Activated CD8-positive, alpha-beta memory T cell treated with anti-CD3 and anti-CD28 coated beads for 1 hour (primary cell): ENCODE measurements at regions not wholly inside any gene's neighbourhood (a gene's known extent, or its start where the extent isn't known, plus 50 kb on each side); places are given as distances from the start of the nearest gene placed in this dataset.
"Not testable (repeated sequence)": the region's sequence is repeated elsewhere in the genome, so short reads cannot be mapped to it uniquely, and the experiment has no call there.

Experiments
- DNase-seq, 2 donors: peaks; one replicate each; pipeline ENCODE4 v3.0.0-alpha.2; 2020; ENCODE audit warnings: low read depth in 1 of 2; ENCODE audit errors: extremely low read depth in 1 of 2

DNA sequence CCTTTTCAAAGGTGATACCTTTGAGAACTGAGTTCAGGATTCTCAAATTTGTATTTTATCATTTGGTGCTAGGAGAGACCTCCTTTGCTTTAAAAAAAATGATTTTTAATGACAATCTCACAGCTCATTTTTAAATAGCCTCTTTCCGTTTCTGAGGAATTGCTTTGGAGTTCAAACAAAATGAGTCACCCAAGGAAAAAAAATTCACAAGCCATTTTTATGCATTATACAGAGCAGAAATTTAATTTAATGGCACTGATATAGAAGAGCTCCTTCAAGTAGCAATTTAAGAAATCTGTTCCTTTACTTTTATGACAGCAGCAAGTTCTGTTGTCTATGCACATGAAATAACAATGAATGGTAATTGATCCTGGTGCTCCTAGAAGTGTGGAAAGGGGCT lies 337.9 kb upstream of the KCNMB2 start:
- DNase-seq = no peak

DNA sequence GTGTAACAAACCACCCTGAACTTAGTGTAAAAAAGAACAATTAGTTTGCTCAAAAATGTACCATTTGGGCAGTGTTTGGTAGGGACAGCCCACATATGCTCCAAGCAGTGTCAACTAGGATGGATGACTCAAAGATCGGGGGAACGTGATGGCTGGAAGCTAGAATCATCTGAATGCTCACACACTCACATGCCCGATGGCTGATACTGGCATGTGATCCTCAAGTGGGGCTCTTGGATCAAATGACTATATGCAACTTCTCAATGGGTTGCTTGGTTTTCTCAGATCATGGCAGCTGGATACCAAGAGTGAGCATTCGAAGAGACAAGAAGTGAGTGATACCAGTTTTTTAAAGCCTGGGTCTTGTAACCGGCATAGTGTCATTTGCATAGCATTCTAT lies 335.9 kb upstream of the KCNMB2 start:
- DNase-seq = no peak

DNA sequence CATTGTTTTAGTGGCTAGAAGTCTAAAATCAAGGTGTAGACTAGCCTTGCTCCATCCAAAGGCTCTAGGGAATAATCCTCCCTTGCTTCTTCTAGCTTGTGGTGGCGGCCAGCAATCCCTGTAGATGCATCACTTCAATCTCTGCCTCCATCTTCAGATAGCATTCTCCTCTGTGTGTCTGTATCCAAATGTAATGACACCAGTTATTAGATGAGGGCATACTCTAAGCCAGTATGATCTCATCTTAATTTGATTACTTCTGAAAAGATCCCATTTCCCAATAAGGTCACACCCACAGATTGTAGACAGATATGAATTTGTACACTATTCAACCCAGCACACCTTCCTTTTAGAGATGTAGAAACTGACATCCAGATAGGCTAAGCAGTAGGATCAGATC lies 334.5 kb upstream of the KCNMB2 start:
- DNase-seq = no peak

DNA sequence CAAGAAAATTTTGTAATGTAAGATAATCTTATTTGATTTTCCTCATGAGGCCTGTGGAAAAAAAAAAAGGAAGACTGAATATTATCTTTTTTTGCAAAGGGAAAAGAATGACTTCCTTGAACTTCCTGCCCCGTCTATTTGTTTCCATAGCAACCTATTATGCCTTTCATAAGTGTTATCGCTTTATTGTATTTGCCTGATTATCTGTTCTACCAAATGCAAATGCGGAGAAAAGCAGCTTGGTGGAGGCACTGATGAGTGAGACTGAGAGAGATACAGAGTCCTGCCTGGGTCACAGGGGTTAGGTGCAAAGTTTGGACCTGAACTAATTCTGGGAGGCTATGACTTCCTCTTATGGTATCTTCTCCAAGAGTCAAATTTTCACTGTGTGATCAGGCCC lies 334.0 kb upstream of the KCNMB2 start:
- DNase-seq = no peak

DNA sequence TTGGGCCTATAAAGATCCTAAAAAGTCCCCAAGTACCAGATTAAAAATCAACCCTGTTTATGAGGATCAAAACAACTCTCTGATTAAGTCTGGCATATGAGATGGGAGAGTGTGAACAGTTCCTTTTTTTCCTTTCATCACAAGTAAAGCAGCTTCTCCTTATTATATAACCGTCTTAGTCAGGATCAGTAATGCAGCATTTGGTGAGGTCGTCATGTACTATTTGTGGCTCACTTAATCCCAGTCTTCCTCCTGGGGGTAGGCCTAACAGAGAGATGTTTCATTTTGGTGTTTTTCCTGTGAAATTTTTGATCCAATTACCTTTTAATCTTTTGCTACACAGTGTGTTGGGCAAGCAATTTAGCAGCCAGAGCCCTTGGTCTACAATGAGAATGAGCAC lies 333.1 kb upstream of the KCNMB2 start:
- DNase-seq = no peak

DNA sequence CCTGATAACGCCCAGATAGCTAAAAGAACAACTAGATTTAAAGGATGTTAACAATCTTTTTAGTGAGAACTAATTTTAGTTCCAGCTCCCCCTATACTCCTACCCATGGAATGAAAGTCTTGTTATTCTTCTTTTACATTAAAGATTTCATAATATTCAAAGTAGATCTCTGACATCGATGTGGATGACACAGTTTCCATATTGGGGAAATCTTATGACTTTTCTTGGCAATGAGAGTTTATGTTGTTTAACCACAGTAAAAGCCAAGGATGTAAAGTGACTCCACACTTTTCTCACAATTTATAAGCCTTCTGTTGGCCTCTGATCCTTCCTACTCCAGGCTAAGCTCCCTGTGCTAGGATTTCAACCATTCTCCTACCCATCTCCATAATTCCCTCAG lies 332.6 kb upstream of the KCNMB2 start:
- no peak for DNase-seq

DNA sequence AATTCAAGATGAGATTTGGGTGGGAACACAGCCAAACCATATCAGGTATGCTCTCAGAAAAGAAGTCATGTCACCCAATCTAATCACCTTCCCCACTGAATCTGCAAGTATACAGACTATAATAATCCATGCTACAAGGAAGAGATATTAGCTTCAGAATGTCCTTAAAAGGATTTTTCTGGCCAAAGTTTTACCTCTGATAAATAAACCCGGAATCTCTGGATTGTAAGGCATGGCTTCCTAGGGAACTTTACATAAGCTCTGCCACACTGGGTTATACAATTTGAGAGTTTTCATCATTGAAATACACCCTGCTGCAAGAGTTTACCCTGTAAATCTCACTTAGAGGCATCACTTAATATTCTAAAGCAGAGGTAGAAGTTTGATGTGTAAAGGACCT lies 330.5 kb upstream of the KCNMB2 start:
- DNase-seq = no peak

DNA sequence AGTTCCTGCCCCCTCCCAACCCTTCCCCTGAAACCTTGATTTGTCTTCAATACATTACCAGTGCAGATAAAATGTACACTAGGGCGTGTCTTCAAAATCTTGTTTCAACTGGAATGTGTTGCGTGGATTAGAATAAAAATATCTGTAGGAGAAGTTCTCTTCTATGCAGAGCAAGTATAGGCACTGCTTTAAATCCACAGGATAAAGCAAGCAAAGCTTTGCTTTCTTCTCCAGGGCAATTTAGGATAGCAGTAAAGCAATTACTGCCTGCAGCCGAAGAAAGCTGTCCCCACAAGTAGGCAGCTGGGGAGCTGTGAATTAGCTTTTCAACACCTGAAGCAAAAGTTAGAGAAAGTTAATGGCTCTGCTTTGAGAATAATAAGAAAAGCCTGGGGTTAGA lies 329.7 kb upstream of the KCNMB2 start:
- no peak for DNase-seq

DNA sequence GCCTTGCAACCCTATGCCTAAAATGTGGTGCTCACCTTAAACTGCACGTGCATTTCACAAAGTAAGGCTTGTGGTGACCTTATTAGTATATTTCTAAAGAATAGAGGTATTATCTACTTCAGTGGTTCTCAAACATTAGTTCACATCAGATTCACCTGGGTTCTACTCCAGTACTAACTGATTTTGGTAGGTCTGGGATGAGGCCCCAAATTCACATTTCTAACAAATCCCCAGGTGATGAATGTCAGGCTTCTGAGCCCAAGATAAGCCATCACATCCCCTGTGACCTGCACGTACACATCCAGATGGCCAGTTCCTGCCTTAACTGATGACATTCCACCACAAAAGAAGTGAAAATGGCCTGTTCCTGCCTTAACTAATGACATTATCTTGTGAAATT lies 329.1 kb upstream of the KCNMB2 start:
- DNase-seq = not testable (repeated sequence)

DNA sequence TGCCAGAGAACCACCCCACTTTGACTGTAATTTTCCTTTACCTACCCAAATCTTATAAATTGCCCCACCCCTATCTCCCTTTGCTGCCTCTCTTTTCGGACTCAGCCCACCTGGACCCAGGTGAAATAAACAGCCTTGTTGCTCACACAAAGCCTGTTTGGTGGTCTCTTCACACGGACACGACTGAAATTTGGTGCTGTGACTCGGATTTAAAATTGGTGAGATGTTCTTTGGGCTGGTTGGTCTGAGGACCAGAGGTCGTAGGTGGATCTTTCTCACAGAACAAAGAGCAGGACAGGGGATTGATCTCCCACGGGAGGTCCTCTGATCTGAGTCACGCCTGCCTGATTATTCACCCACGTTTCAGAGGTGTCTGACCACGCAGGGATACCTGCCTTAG lies 328.6 kb upstream of the KCNMB2 start:
- not testable (repeated sequence) for DNase-seq

DNA sequence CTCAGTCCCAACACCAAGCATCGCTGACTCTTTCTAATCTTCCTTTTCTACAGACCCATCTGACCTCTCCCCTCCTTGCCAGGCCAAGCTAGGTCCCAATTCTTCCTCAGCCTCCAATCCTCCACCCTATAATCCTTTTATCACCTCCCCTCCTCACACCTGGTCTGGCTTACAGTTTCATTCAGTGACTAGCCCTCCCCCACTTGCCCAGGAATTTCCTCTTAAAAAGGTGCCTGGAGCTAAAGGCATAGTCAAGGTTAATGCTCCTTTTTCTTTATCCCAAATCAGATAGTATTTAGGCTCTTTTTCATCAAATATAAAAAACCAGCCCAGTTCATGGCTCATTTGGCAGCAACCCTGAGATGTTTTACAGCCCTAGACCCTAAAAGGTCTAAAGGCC lies 327.1 kb upstream of the KCNMB2 start:
- DNase-seq = not testable (repeated sequence)

DNA sequence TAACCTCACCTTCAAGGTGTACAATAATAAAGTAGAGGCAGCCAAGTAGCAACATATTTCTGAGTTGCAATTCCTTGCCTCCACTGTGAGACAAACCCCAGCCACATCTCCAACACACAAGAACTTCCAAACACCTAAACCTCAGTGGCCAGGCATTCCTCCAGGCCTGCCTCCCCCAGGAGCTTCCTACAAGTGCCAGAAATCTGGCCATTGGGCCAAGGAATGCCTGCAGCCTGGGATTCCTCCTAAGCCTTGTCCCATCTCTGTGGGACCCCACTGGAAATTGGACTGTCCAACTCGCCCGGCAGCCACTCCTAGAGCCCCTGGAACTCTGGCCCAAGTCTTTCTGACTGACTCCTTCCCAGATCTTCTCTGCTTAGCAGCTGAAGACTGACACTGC lies 326.6 kb upstream of the KCNMB2 start:
- DNase-seq = not testable (repeated sequence)

DNA sequence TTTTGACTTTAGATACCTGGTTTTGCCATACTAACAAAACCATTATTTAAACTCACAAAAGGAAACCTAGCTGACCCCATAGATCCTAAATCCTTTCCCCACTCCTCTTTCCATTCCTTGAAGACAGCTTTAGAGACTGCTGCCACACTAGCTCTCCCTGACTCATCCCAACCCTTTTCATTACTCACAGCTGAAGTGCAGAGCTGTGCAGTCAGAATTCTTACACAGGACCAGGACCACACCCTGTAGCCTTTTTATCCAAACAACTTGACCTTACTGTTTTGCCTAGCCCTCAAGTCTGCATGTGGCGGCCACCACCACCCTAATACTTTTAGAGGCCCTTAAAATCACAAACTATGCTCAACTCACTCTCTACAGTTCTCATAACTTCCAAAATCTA lies 325.1 kb upstream of the KCNMB2 start:
- not testable (repeated sequence) for DNase-seq

DNA sequence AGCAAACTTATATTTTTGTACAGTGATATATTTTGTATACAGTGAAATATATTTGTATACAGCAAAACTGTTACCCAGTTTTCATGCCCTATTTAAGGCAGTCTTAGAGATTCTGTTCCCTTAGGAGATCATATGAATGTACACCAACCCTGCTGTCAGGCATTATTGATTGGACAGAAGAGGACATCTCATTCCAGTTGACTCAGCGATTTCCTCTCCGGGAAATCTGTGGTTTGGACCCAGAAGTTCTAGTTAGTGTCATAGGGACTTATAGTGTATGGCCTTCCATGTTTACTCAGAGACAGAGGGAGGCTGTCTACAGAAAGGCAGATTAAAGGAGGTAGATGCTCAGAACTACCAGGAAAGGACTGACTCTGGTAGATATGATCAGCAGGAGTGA lies 318.8 kb upstream of the KCNMB2 start:
- no peak for DNase-seq

DNA sequence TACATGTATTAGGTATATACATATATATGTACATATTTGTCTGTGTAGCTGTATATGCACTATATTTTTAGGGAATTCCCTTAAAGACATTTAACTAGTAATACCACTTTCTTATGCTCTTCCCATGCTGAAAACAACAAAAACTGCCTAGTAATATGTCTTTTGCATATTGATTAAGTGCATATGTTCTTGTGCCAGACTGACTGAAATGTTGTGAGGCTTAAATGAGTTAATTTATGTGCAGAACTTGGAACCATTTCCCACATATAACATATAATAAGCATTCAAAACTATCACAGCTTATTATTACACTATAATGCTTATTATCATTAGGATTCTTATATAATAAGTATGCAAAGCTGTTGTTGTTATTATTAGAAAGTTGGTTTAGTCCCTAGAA lies 318.0 kb upstream of the KCNMB2 start:
- DNase-seq = no peak

DNA sequence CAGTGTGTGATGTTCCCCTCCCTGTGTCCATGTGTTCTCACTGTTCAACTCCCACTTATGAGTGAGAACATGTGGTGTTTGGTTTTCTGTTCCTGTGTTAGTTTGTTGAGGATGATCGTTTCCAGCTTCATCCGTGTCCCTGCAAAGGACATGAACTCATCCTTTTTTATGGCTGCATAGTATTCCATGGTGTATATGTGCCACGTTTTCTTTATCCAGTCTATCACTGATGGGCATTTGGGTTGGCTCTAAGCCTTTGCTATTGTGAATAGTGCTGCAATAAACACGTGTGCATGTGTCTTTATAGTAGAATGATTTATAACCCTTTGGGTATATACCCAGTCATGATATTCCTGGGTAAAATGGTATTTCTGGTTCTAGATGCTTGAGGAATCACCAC lies 316.6 kb upstream of the KCNMB2 start:
- DNase-seq = not testable (repeated sequence)

DNA sequence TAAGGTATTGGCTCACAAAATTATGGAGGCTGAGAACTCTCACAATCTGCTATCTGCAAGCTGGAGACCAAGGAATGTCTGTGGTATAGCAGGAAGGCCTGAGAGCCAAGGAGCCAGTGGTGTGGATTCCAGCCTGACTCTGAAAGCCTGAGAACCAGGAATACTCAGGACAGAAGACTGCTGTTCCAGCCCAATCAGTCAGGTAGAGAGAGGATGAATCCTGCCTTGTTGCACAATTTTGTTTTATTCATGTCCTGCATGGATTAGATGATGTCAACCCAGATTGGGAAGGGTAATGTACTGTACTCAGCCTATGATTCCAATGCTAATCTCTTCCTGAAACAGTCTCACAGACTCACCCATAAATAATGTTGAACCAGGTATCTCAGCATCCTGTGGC lies 312.4 kb upstream of the KCNMB2 start:
- DNase-seq = no peak

DNA sequence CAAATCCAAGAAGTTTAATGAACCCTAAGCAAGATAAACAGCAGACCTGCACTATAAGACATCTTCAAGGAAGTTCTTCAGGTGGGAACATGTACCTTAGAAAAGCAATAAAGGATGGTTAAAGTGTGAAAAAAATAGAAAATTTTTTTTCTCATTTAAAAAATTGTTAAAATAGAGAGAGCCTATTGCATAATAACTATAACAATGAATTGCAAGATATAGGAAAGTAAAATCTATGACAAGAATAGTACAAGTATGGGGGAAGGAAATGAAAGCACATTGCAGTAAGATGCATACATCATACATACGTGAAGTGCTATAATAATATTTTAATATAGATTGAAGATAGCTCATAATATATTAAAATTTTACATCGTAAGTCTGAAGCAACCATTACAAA lies 310.1 kb upstream of the KCNMB2 start:
- DNase-seq = no peak

DNA sequence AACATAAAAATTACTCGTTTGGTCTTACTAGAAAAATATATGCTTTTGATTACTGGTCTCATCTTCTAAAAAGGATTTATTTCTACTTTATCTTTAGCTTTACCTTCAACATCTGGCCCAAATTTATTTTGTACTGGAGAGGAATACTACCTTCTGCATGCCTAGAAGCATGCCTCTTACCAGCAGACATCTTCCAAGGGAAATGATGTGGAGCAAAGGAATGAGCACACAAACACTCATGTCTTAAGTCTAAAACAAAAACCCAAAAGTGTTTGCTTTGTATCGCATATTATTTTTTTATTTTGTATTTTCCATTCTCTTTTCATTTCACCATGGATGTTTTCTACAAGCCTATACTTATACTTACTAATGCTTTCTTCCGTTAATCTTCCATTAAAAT lies 304.6 kb upstream of the KCNMB2 start:
- no peak for DNase-seq

DNA sequence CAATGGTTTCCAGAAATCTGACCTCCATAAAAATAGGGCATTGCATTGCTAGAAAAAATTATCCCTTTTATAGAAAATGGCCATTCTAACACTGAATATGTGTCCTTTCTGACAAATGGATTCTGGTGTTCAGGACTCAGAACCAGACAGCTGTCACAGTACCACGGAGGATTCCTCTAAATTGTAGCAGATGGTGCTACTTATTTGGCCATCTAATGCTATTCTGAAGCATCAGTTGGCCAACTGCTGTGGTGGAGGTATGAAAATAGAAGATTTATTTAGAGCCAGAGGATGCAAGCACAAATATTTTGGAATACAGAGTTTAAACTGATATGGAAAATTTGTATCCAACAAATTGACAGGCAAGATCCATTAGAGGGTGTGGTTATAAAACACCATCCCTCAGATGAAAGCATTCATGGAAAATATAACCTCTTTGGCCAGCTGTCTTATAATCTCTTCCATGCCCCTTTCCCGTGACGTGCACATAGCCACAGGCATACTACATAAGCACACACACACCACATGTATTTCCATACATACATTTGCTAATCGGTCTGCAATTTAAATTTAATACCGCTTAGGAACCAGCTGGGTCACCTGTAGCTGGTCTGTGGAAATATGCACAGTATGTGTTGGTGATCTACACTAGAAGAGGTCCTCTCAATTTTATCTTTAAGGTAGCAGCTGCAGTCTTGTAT lies 302.7 kb upstream of the KCNMB2 start:
- DNase-seq = no peak

DNA sequence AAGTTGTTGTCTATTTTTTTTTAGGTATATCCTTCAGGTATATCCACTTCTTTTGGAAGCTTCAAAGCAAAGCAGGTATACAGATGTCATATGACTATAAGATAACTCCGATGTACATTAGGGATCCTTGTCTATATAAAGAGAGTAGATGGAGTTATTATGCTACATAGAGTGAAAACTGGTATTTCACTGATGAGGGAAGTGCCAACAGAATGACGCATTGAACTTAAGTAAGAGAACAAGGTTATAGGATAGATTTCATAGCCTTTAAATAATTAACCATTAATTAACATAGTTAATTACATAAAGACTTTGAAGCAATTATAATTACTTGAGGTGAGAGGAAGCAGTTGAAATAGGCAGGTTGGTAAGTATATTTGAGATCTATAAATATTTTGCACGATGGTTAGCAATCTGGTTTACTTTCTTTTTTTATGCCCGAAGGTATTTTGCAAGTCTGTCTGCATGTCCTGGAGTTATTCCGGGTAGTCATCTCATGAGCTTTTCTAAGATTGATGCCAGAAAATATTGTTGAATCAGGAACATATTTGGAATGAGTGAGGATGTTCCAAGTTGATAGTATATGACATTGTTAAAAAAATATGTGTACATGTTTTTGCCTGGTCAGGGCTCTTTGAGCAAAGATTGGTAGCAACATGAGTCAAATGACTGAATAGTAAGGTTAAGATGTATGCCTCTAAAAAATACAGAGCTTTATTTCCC lies 299.5 kb upstream of the KCNMB2 start:
- no peak for DNase-seq

DNA sequence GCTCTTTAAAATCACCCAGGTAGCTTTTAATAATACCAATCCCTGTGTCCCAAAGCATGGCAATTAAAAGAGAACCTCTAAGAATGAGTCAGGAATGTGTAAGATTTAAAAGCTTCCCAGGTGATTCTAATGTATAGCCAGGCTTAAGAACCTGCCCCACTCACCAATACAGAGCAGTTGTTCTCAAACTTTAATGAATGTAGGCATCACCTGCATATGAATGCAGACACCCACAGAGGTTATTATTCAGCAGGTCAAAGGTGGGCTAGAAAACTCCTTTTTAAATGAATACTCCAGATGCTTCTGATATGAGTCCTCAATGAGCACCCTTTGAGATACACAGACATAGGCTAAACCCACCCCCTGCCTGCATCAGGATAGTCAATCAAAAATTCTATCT lies 298.1 kb upstream of the KCNMB2 start:
- no peak for DNase-seq
